ENCODE measurements at regions not wholly inside any gene's neighbourhood (a gene's known extent, or its start where the extent isn't known, plus 50 kb on each side); places are given as distances from the start of the nearest gene placed in this dataset.

DNA sequence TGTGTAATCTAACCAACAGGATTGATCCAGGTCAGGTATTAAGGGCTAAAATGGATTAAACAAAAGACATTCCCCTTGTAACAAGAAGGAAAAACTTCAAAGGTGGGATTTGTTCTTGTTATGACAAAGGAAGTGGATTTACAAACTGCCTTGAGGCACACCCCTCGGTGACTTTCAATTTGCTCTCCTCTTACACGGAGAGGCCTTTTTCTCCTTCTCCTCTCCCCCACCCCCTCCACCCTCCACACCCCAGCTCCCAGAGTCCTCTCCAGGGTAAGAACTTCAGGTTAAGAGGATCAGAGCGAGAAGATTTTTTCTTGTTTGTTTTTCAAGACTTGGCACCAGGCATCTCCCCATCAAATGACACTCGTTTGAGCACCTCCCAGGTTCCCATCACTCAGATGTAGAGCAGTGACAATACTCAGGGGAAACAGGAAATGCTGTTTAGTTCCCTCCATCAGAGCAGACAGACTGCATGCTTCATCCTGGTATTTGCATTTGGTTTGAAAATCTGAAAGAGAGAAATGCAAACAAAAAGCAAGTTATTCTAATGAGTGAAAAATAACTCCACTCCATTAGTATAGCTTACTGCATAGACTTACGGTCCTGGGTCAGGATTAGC lies 77.6 kb upstream of the TMEM260 start:
- WGBS, 2 donors = 39 to 52% methylated on average over 5 of the region's 5 CpGs
- no peak overlapping the region for H3K9ac ChIP-seq (ENCODE audit: insufficient read depth in 1 of 2, low read length in 2 of 2)
- H3K27me3 ChIP-seq (ENCODE audit: control insufficient read depth in 3 of 3, insufficient read depth in 3 of 3, low read length in 2 of 3) = no peaks in the 10 kb centered on the region
- H3K36me3 ChIP-seq (ENCODE audit: control insufficient read depth in 4 of 4, insufficient read depth in 4 of 4, low read length in 4 of 4) = no peaks in the 10 kb centered on the region
- ATAC-seq (ENCODE audit: insufficient read depth, low FRiP score) (no peak), DNase-seq (no peak)
- no peak overlapping the region for H3K27ac ChIP-seq (ENCODE audit: low read depth in 1 of 2, low read length in 1 of 2)
- TF ChIP-seq, protein P1, sequence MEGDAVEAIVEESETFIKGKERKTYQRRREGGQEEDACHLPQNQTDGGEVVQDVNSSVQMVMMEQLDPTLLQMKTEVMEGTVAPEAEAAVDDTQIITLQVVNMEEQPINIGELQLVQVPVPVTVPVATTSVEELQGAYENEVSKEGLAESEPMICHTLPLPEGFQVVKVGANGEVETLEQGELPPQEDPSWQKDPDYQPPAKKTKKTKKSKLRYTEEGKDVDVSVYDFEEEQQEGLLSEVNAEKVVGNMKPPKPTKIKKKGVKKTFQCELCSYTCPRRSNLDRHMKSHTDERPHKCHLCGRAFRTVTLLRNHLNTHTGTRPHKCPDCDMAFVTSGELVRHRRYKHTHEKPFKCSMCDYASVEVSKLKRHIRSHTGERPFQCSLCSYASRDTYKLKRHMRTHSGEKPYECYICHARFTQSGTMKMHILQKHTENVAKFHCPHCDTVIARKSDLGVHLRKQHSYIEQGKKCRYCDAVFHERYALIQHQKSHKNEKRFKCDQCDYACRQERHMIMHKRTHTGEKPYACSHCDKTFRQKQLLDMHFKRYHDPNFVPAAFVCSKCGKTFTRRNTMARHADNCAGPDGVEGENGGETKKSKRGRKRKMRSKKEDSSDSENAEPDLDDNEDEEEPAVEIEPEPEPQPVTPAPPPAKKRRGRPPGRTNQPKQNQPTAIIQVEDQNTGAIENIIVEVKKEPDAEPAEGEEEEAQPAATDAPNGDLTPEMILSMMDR (IDR thresholded peaks at IDR 0.05; ENCODE audit: control extremely low read depth, extremely low read depth) = no peak
- H3K4me3 ChIP-seq = no peak overlapping the region
- no peaks in the 10 kb centered on the region for H3K4me1 ChIP-seq (ENCODE audit: control insufficient read depth in 5 of 5, insufficient read depth in 5 of 5, low read length in 5 of 5)
- H3K9me3 ChIP-seq (ENCODE audit: control insufficient read depth in 4 of 4, insufficient read depth in 3 of 4, low read length in 3 of 4) = peaks cover 0 to 3% (median 0%) of the 10 kb centered on the region in 4 donors

DNA sequence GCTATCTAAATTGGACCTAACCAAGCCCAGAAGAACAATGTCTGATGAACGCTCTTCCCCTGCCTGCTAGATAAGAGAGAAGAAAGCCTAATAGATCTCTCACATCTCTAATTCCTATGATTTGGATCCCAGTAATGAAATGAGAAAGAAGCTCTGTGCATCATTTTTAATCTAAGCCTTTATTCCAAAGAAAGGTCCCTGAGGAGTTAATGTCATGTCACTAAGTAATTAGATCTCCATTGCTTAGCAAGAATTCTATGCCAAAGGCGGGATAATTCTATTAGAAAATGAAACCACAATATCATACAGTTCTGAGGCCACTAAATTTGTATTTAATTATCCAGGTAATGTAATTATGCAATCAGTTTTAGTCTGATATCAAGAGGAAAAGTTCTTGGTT lies 74.2 kb upstream of the TMEM260 start:
- H3K4me3 ChIP-seq = no peak overlapping the region

DNA sequence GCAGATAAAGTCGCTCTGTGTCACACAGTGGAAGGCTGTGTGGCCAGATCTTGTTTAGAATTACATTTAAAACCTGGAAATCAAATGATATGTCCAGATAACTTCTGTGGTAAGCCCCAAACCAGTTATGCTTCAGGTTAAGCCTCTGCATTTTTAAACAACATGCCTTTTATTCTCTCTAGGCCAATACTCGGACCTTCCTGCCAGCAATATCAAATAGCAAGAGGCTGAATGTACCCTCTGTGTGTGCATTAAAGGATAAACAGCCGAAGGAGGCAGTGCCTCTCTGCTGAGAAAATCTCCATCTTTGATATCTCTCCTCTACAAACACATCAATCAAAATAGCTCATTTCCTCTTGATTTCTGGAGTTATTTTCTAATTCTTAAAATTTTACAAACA lies 67.1 kb upstream of the TMEM260 start:
- TF ChIP-seq, protein P1 (IDR thresholded peaks at IDR 0.05; ENCODE audit: control extremely low read depth, extremely low read depth) = no peak
- no peak overlapping the region for H3K27ac ChIP-seq (ENCODE audit: low read depth in 1 of 2, low read length in 1 of 2)
- no peaks in the 10 kb centered on the region for H3K9me3 ChIP-seq (ENCODE audit: control insufficient read depth in 4 of 4, insufficient read depth in 3 of 4, low read length in 3 of 4)
- no peak for ATAC-seq (ENCODE audit: insufficient read depth, low FRiP score)
- H3K9ac ChIP-seq (ENCODE audit: insufficient read depth in 1 of 2, low read length in 2 of 2) = no peak overlapping the region
- no peak overlapping the region for H3K4me3 ChIP-seq
- H3K27me3 ChIP-seq (ENCODE audit: control insufficient read depth in 3 of 3, insufficient read depth in 3 of 3, low read length in 2 of 3) = no peaks in the 10 kb centered on the region
- H3K4me1 ChIP-seq (ENCODE audit: control insufficient read depth in 5 of 5, insufficient read depth in 5 of 5, low read length in 5 of 5) = no peaks in the 10 kb centered on the region
- whole genome bisulfite sequencing, 2 donors = 80% methylated on average over 3 of the region's 3 CpGs
- DNase-seq = no peak
- no peaks in the 10 kb centered on the region for H3K36me3 ChIP-seq (ENCODE audit: control insufficient read depth in 4 of 4, insufficient read depth in 4 of 4, low read length in 4 of 4)

More for the DNA sequence above, 74.2 kb upstream of the TMEM260 start:
- Histone ChIP-seq H3K27ac (ENCODE audit: low read depth in 1 of 2, low read length in 1 of 2) (no peak overlapping the region), H3K4me1 (ENCODE audit: control insufficient read depth in 5 of 5, insufficient read depth in 5 of 5, low read length in 5 of 5) (no peaks in the 10 kb centered on the region), H3K27me3 (ENCODE audit: control insufficient read depth in 3 of 3, insufficient read depth in 3 of 3, low read length in 2 of 3) (no peaks in the 10 kb centered on the region), H3K9me3 (ENCODE audit: control insufficient read depth in 4 of 4, insufficient read depth in 3 of 4, low read length in 3 of 4) (peaks cover 0 to 3% (median 0%) of the 10 kb centered on the region in 4 donors), H3K9ac (ENCODE audit: insufficient read depth in 1 of 2, low read length in 2 of 2) (no peak overlapping the region), H3K36me3 (ENCODE audit: control insufficient read depth in 4 of 4, insufficient read depth in 4 of 4, low read length in 4 of 4) (no peaks in the 10 kb centered on the region)
- TF ChIP-seq, protein P1 (IDR thresholded peaks at IDR 0.05; ENCODE audit: control extremely low read depth, extremely low read depth) = no peak
- WGBS, 2 donors = 83 to 90% methylated on average over 2 of the region's 2 CpGs
- DNase-seq (no peak), ATAC-seq (ENCODE audit: insufficient read depth, low FRiP score) (no peak)
